ENCODE measurements at regions not wholly inside any gene's neighbourhood (a gene's known extent, or its start where the extent isn't known, plus 50 kb on each side); places are given as distances from the start of the nearest gene placed in this dataset.

DNA sequence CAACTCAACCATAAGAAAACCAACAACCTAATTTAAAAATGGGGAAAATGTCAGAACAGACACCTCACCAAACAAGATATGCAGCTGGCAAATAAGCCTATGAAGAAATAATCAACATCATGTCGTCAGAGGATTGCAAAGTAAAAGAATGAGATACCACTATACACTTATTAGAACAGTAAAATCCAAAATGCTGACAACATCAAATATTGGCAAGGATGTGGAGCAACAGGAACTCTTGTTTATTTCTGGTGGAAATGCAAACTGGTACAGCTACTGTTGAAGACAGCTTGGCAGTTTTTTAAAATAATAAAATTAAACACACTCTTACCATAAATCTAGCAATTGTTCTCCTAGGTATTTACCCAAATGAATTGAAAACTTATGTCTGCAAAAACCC, 140.7 kb upstream of the B3GAT1 start:
- TF ChIP-seq ZC3H10 (CRISPR knock-in tag; IDR thresholded peaks at IDR 0.05) (no peak), ARNTL (CRISPR knock-in tag; IDR thresholded peaks at IDR 0.05; ENCODE audit: borderline replicate concordance, low read depth) (no peak), CSRNP3 (CRISPR knock-in tag; IDR thresholded peaks at IDR 0.05) (no peak), TCF4 (CRISPR knock-in tag; IDR thresholded peaks at IDR 0.05; ENCODE audit: borderline replicate concordance) (no peak), ZFP3 (CRISPR knock-in tag; IDR thresholded peaks at IDR 0.05) (no peak), ZNF8 (CRISPR knock-in tag; IDR thresholded peaks at IDR 0.05) (no peak), SNAI2 (CRISPR knock-in tag; IDR thresholded peaks at IDR 0.05) (no peak), GLIS3 (CRISPR knock-in tag; IDR thresholded peaks at IDR 0.05) (no peak), ISL1 (CRISPR knock-in tag; IDR thresholded peaks at IDR 0.05) (no peak), TOX (CRISPR knock-in tag; IDR thresholded peaks at IDR 0.05; ENCODE audit: borderline replicate concordance) (no peak), ZNF565 (CRISPR knock-in tag; conservative IDR thresholded peaks at IDR 0.05; ENCODE audit: low read depth) (no peak), ZNF70 (CRISPR knock-in tag; IDR thresholded peaks at IDR 0.05) (no peak)
- TF ChIP-seq, protein P1, sequence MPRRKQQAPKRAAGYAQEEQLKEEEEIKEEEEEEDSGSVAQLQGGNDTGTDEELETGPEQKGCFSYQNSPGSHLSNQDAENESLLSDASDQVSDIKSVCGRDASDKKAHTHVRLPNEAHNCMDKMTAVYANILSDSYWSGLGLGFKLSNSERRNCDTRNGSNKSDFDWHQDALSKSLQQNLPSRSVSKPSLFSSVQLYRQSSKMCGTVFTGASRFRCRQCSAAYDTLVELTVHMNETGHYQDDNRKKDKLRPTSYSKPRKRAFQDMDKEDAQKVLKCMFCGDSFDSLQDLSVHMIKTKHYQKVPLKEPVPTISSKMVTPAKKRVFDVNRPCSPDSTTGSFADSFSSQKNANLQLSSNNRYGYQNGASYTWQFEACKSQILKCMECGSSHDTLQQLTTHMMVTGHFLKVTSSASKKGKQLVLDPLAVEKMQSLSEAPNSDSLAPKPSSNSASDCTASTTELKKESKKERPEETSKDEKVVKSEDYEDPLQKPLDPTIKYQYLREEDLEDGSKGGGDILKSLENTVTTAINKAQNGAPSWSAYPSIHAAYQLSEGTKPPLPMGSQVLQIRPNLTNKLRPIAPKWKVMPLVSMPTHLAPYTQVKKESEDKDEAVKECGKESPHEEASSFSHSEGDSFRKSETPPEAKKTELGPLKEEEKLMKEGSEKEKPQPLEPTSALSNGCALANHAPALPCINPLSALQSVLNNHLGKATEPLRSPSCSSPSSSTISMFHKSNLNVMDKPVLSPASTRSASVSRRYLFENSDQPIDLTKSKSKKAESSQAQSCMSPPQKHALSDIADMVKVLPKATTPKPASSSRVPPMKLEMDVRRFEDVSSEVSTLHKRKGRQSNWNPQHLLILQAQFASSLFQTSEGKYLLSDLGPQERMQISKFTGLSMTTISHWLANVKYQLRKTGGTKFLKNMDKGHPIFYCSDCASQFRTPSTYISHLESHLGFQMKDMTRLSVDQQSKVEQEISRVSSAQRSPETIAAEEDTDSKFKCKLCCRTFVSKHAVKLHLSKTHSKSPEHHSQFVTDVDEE (CRISPR knock-in tag; IDR thresholded peaks at IDR 0.05), result no peak
- no peak for ATAC-seq

DNA sequence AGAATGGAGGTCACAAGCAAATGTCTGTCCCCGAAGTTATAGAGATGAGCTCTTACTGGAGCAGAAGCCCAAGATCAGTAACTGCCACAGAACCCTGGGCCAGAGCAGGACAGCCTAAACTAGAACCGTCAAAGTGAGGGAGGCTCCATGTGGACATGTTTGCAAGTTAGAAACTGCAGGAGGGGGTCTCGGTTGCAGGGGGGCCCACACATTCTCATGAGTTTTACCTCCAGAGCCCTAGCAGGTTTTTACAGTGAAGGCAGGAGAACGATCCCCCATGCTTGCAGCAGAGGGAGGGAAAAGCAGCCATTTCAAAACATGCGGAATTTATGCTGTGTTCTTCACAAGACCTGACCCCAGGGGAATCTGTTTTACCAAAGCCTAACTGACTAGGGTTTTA, 133.5 kb upstream of the B3GAT1 start:
- ATAC-seq, result no peak
- TF ChIP-seq ZNF565 (CRISPR knock-in tag; conservative IDR thresholded peaks at IDR 0.05; ENCODE audit: low read depth) (no peak), ZFP30 (CRISPR knock-in tag; IDR thresholded peaks at IDR 0.05) (no peak), OSR1 (CRISPR knock-in tag; IDR thresholded peaks at IDR 0.05) (no peak), POU6F1 (CRISPR knock-in tag; IDR thresholded peaks at IDR 0.05; ENCODE audit: borderline replicate concordance, low read depth) (no peak), CSRNP3 (CRISPR knock-in tag; IDR thresholded peaks at IDR 0.05) (no peak), BACH2 (CRISPR knock-in tag; IDR thresholded peaks at IDR 0.05; ENCODE audit: borderline replicate concordance) (no peak), TCF4 (CRISPR knock-in tag; IDR thresholded peaks at IDR 0.05; ENCODE audit: borderline replicate concordance) (no peak), ZNF8 (CRISPR knock-in tag; IDR thresholded peaks at IDR 0.05) (no peak), ZC3H10 (CRISPR knock-in tag; IDR thresholded peaks at IDR 0.05) (no peak), RARB (CRISPR knock-in tag; IDR thresholded peaks at IDR 0.05) (no peak), TOX (CRISPR knock-in tag; IDR thresholded peaks at IDR 0.05; ENCODE audit: borderline replicate concordance) (no peak), PPARA (CRISPR knock-in tag; IDR thresholded peaks at IDR 0.05; ENCODE audit: borderline replicate concordance) (no peak)
- TF ChIP-seq, protein P2, sequence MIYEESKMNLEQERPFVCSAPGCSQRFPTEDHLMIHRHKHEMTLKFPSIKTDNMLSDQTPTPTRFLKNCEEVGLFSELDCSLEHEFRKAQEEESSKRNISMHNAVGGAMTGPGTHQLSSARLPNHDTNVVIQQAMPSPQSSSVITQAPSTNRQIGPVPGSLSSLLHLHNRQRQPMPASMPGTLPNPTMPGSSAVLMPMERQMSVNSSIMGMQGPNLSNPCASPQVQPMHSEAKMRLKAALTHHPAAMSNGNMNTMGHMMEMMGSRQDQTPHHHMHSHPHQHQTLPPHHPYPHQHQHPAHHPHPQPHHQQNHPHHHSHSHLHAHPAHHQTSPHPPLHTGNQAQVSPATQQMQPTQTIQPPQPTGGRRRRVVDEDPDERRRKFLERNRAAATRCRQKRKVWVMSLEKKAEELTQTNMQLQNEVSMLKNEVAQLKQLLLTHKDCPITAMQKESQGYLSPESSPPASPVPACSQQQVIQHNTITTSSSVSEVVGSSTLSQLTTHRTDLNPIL (CRISPR knock-in tag; IDR thresholded peaks at IDR 0.05; ENCODE audit: low read depth), result no peak
- TF ChIP-seq, protein P1 (CRISPR knock-in tag; IDR thresholded peaks at IDR 0.05), result no peak
